Tibial nerve (tissue), 4 donors: ENCODE measurements at regions not wholly inside any gene's neighbourhood (a gene's known extent, or its start where the extent isn't known, plus 50 kb on each side); places are given as distances from the start of the nearest gene placed in this dataset.

ENCODE experiments used
- DNase-seq, 2 donors: peaks; one replicate each; pipeline ENCODE4 v3.0.0-alpha.2; 2019; ENCODE audit warnings: low spot score in 2 of 2
- H3K27ac ChIP-seq, 4 donors: fragments of 200-600 bp; sonication (generic) in 3 of 4; one replicate each; pipeline ENCODE4 v1.5.1; 2017 to 2019; ENCODE audit warnings: mild to moderate bottlenecking in 1 of 4
- H3K27me3 ChIP-seq, 2 donors: fragments of 200-600 bp; sonication (generic) in 1 of 2; one replicate each; pipeline versions ENCODE4 v1.5.1 to v1.6.0; 2017 to 2019
- H3K36me3 ChIP-seq, 3 donors: fragments of 200-600 bp; sonication (generic); one replicate each; pipeline ENCODE4 v1.5.1; 2018 to 2019
- H3K4me1 ChIP-seq, 4 donors: fragments of 200-600 bp; sonication (generic) in 3 of 4; one replicate each; pipeline ENCODE4 v1.5.1; 2017 to 2019
- H3K4me3 ChIP-seq, 4 donors: fragments of 200-600 bp; sonication (generic) in 3 of 4; one replicate each; pipeline ENCODE4 v1.5.1; 2017 to 2019; ENCODE audit warnings: mild to moderate bottlenecking in 1 of 4, moderate library complexity in 1 of 4
- H3K9me3 ChIP-seq, 4 donors: fragments of 200-600 bp; sonication (generic) in 3 of 4; one replicate each; pipeline ENCODE4 v1.5.1; 2017 to 2019
- CTCF ChIP-seq, 5 experiments: fragments of 200-600 bp in 3 of 5; fragments of 450-650 bp in 2 of 5; sonication (generic) in 3 of 5; IDR thresholded peaks; one replicate each; pipeline ENCODE4 v1.5.1; 2016 to 2019; ENCODE audit warnings: antibody characterized with exemption in 5 of 5, mild to moderate bottlenecking in 3 of 5, moderate library complexity in 2 of 5
- EP300 ChIP-seq, 2 donors: sonication (generic); formaldehyde crosslinking; IDR thresholded peaks; one replicate each; pipeline ENCODE4 v1.6.1; 2017; ENCODE audit warnings: antibody characterized with exemption in 2 of 2, mild to moderate bottlenecking in 1 of 2
- POLR2A ChIP-seq, 2 donors: fragments of 450-650 bp; IDR thresholded peaks; one replicate each; pipeline ENCODE4 v1.6.1; 2017; ENCODE audit warnings: antibody characterized with exemption in 2 of 2, mild to moderate bottlenecking in 2 of 2, moderate library complexity in 2 of 2
- WGBS, 2 donors: methylation state at CpG; one replicate each; pipeline ENCODE4 v1.1.5; 2018; 5-methylcytosine and 5-hydroxymethylcytosine counted together

GRCh38 chr12:124377981-124378509 lies 83.2 kb downstream of the RFLNA start:
- no peaks in the 10 kb centered on the region for H3K27me3 ChIP-seq
- peaks cover 0 to 76% (median 34%) of the 10 kb centered on the region in 4 donors for H3K4me1 ChIP-seq
- 91 to 94% methylated on average over 26 of the region's 26 CpGs for WGBS, 2 donors
- H3K9me3 ChIP-seq, result no peaks in the 10 kb centered on the region
- TF ChIP-seq POLR2A (IDR thresholded peaks at IDR 0.05) (no peak), CTCF (IDR thresholded peaks at IDR 0.05) (no peak), EP300 (IDR thresholded peaks at IDR 0.05) (no peak)
- no peak for DNase-seq
- peak overlapping the region in 2 of 4 donors; percentile 17 to 91 for H3K27ac ChIP-seq
- H3K4me3 ChIP-seq, result no peak overlapping the region
- peaks cover 0 to 75% (median 6%) of the 10 kb centered on the region in 3 donors for H3K36me3 ChIP-seq

GRCh38 chr12:124376435-124376834 lies 81.5 kb downstream of the RFLNA start:
- H3K27ac ChIP-seq, result peak overlapping the region in 2 of 4 donors; percentile 32 to 50
- WGBS, 2 donors, result 73 to 81% methylated on average over 8 to 9 of the region's 9 CpGs
- TF ChIP-seq CTCF (IDR thresholded peaks at IDR 0.05), result no peak
- TF ChIP-seq POLR2A (IDR thresholded peaks at IDR 0.05), result no peak
- TF ChIP-seq EP300 (IDR thresholded peaks at IDR 0.05), result no peak
- DNase-seq, result no peak
- no peak overlapping the region for H3K4me3 ChIP-seq
- H3K4me1 ChIP-seq, result peaks cover 0 to 74% (median 27%) of the 10 kb centered on the region in 4 donors
- no peaks in the 10 kb centered on the region for H3K27me3 ChIP-seq
- H3K9me3 ChIP-seq, result no peaks in the 10 kb centered on the region
- H3K36me3 ChIP-seq, result peaks cover 0 to 82% (median 18%) of the 10 kb centered on the region in 3 donors

GRCh38 chr12:124375789-124376175 lies 80.9 kb downstream of the RFLNA start:
- no peaks in the 10 kb centered on the region for H3K27me3 ChIP-seq
- peaks cover 0 to 89% (median 24%) of the 10 kb centered on the region in 3 donors for H3K36me3 ChIP-seq
- DNase-seq, result no peak
- H3K4me1 ChIP-seq, result peaks cover 0 to 74% (median 26%) of the 10 kb centered on the region in 4 donors
- WGBS, 2 donors, result 78 to 86% methylated on average over 13 to 14 of the region's 14 CpGs
- no peak overlapping the region for H3K4me3 ChIP-seq
- no peaks in the 10 kb centered on the region for H3K9me3 ChIP-seq
- H3K27ac ChIP-seq, result peak overlapping the region in 2 of 4 donors; percentile 32 to 50
- TF ChIP-seq CTCF (IDR thresholded peaks at IDR 0.05) (no peak), EP300 (IDR thresholded peaks at IDR 0.05) (no peak)

- Histone ChIP-seq H3K27me3 (no peaks in the 10 kb centered on the region), H3K36me3 (peaks cover 0 to 90% (median 27%) of the 10 kb centered on the region in 3 donors), H3K27ac (peak overlapping the region in 2 of 4 donors; percentile 32 to 50), H3K4me3 (no peak overlapping the region), H3K4me1 (peaks cover 0 to 74% (median 26%) of the 10 kb centered on the region in 4 donors), H3K9me3 (no peaks in the 10 kb centered on the region)
- no peak for DNase-seq
- TF ChIP-seq POLR2A (IDR thresholded peaks at IDR 0.05) (no peak), CTCF (IDR thresholded peaks at IDR 0.05) (peak in 1 of 5 experiments; percentile 7)
- 87 to 93% methylated on average over 11 of the region's 11 CpGs for WGBS, 2 donors
Observed at GRCh38 chr12:124375141-124375788, 80.4 kb downstream of the RFLNA start.

GRCh38 chr12:124374567-124374966 lies 79.7 kb downstream of the RFLNA start:
- WGBS, 2 donors, result 89 to 91% methylated on average over 5 of the region's 5 CpGs
- Histone ChIP-seq H3K4me3 (no peak overlapping the region), H3K36me3 (peaks cover 0 to 89% (median 27%) of the 10 kb centered on the region in 3 donors), H3K4me1 (peaks cover 0 to 74% (median 26%) of the 10 kb centered on the region in 4 donors), H3K27me3 (no peaks in the 10 kb centered on the region), H3K9me3 (no peaks in the 10 kb centered on the region), H3K27ac (peak overlapping the region in 2 of 4 donors; percentile 32 to 43)
- no peak for DNase-seq
- TF ChIP-seq POLR2A (IDR thresholded peaks at IDR 0.05), result no peak
- no peak for TF ChIP-seq CTCF (IDR thresholded peaks at IDR 0.05)
- TF ChIP-seq EP300 (IDR thresholded peaks at IDR 0.05), result no peak
